Type B pancreatic cell (in vitro differentiated cells): ENCODE measurements at regions not wholly inside any gene's neighbourhood (a gene's known extent, or its start where the extent isn't known, plus 50 kb on each side); places are given as distances from the start of the nearest gene placed in this dataset.
"Not testable (repeated sequence)": the region's sequence is repeated elsewhere in the genome, so short reads cannot be mapped to it uniquely, and the experiment has no call there.

Source experiments
- DNase-seq: peaks from one replicate; pipeline ENCODE4 v3.0.0; 2021; ENCODE audit warnings: mixed read lengths; ENCODE audit not compliant: unreplicated experiment; ENCODE audit errors: extremely low spot score
- H3K27ac Mint-ChIP-seq: 2 replicates; pipeline ENCODE4 v1.8.0; 2021; ENCODE audit warnings: mild to moderate bottlenecking, mixed read lengths
- H3K27me3 Mint-ChIP-seq: 2 replicates; pipeline ENCODE4 v1.8.0; 2021; ENCODE audit warnings: mixed read lengths
- H3K36me3 Mint-ChIP-seq: 2 replicates; pipeline ENCODE4 v1.8.0; 2021; ENCODE audit warnings: mixed read lengths
- H3K4me1 Mint-ChIP-seq: one replicate; pipeline ENCODE4 v1.8.0; 2021; ENCODE audit warnings: mixed read lengths; ENCODE audit not compliant: unreplicated experiment
- H3K4me3 Mint-ChIP-seq: 2 replicates; pipeline ENCODE4 v1.8.0; 2021; ENCODE audit warnings: mild to moderate bottlenecking, mixed read lengths
- H3K9me3 Mint-ChIP-seq: 2 replicates; pipeline ENCODE4 v1.8.0; 2021; ENCODE audit warnings: mixed read lengths
- TF ChIP-seq, protein P1 (sequence below): fragments of 200-600 bp; sonication (generic); conservative IDR thresholded peaks from 2 replicates; pipeline ENCODE4 v1.5.0; 2021; ENCODE audit warnings: antibody characterized with exemption, mild to moderate bottlenecking

DNA sequence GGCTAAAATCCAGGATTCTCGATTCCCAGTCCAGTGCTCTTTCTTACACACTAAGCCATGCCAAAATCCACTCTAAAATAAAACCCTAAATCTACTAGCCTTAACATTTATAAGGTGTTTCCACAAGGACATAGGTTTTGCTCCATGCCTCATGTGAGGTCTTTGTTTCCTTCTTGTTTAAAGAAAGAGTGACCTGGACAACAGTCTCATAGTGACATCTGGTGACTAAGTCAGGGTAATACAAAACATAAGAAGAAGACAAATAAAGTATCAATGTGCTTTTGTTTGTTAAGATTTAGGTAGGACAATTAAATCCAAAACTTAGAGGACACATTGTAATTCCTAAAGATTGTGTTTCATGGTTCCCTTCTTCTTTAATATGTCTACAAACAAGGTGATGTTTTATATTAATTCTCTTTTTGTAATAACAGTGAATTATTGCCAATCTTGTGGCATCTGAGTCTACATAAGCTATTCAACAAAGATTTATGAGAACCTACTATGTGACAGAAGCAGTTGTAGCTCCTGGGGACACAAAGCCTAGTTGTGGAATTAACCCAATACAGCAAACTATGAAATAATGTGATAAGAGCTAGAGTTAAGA is 93.0 kb upstream of the TRIM77 start:
- H3K36me3 Mint-ChIP-seq, H3K9me3 Mint-ChIP-seq, DNase-seq, H3K4me3 Mint-ChIP-seq, H3K27me3 Mint-ChIP-seq, H3K4me1 Mint-ChIP-seq: not testable (repeated sequence)
- TF ChIP-seq, protein P1, sequence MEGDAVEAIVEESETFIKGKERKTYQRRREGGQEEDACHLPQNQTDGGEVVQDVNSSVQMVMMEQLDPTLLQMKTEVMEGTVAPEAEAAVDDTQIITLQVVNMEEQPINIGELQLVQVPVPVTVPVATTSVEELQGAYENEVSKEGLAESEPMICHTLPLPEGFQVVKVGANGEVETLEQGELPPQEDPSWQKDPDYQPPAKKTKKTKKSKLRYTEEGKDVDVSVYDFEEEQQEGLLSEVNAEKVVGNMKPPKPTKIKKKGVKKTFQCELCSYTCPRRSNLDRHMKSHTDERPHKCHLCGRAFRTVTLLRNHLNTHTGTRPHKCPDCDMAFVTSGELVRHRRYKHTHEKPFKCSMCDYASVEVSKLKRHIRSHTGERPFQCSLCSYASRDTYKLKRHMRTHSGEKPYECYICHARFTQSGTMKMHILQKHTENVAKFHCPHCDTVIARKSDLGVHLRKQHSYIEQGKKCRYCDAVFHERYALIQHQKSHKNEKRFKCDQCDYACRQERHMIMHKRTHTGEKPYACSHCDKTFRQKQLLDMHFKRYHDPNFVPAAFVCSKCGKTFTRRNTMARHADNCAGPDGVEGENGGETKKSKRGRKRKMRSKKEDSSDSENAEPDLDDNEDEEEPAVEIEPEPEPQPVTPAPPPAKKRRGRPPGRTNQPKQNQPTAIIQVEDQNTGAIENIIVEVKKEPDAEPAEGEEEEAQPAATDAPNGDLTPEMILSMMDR: peak; percentile 76
- H3K27ac Mint-ChIP-seq: peak overlapping the region; percentile 61

DNA sequence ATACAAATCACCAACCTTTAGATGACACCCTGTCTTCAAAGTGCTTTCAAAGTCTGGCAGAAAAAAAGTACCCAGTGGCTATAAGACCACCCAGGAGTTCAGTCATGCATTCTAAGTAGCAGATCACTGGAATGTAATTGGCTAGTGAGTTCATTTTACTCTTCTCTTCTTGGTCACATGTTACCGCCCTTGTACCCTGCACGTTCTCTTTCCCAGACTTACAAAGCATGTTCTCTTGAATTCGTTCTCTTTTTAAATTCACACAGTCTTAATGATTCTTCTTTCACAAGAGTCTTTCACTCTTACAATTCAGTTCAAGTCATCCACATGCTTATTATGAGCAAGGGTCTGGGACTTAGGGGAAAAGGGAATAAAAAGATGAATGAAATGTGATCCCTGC is 89.4 kb upstream of the TRIM77 start:
- H3K27ac Mint-ChIP-seq, H3K9me3 Mint-ChIP-seq, H3K36me3 Mint-ChIP-seq, H3K4me3 Mint-ChIP-seq, H3K27me3 Mint-ChIP-seq, H3K4me1 Mint-ChIP-seq, DNase-seq: not testable (repeated sequence)

DNA sequence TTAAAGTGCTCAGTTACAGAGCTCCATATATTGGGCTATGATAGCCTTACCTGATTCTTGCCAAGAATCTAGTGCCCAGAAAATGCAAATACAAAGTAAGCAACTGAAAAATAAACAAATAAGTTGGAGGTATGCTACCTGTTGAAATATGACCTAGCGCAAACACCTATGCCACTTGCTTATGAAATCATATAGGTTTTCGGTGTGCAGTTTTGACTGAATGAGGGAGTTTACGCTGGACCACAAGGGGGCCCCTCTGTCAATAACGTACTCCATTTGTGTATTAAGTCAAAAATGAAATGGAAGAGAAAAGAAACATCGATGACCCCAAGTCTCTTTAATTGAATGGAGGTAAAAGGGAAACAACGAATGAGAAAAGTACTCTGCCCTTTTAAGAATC is 84.9 kb upstream of the TRIM77 start:
- TF ChIP-seq, protein P1: peak; percentile 61
- H3K4me3 Mint-ChIP-seq: no peak overlapping the region
- H3K27ac Mint-ChIP-seq: no peak overlapping the region
- H3K4me1 Mint-ChIP-seq: no peaks in the 10 kb centered on the region
- no peaks in the 10 kb centered on the region for H3K36me3 Mint-ChIP-seq
- DNase-seq: no peak
- H3K27me3 Mint-ChIP-seq: no peaks in the 10 kb centered on the region
- H3K9me3 Mint-ChIP-seq: no peaks in the 10 kb centered on the region

DNA sequence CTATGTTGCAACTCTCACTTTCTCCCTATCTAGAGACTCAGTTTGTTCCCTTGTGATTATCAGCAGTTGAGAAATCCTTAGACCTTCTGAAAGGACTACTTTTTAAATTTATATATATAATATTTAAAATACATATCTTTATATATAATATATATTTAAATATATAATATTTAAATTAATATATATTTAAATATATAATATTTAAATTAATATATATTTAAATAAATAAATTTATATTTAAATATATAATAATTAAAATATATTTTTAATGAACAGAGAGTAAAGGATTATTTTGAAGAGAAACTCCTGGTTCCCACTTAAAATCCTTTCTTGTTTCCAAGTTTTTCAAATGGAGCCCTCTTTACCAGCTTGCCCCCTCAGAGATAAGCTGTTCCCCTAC is 83.7 kb upstream of the TRIM77 start:
- Mint-ChIP-seq H3K27me3 (no peaks in the 10 kb centered on the region), H3K4me3 (no peak overlapping the region), H3K36me3 (no peaks in the 10 kb centered on the region), H3K4me1 (no peaks in the 10 kb centered on the region), H3K27ac (no peak overlapping the region), H3K9me3 (no peaks in the 10 kb centered on the region)
- DNase-seq: no peak
- TF ChIP-seq, protein P1: no peak

DNA sequence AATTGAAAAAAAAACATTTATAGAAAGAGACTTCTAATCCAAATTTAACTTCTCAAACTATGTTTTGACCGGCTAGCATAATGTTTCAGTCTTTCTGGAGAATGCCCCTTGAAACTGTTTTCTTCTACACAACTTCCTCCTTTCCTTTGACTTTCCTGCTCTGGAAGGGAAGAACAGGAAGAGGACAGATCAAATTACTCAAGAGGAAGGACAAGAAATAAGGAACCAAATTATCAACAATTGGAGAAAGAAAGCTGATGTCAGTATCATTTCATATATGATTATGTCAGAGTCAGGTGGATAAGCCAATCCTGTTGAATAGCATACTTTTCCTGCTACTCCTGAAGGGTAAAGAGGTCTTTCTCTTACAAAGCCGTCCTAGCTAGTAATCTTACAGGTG is 83.2 kb upstream of the TRIM77 start:
- H3K27ac Mint-ChIP-seq, DNase-seq, H3K4me1 Mint-ChIP-seq, H3K9me3 Mint-ChIP-seq, H3K4me3 Mint-ChIP-seq, H3K36me3 Mint-ChIP-seq, H3K27me3 Mint-ChIP-seq: not testable (repeated sequence)

DNA sequence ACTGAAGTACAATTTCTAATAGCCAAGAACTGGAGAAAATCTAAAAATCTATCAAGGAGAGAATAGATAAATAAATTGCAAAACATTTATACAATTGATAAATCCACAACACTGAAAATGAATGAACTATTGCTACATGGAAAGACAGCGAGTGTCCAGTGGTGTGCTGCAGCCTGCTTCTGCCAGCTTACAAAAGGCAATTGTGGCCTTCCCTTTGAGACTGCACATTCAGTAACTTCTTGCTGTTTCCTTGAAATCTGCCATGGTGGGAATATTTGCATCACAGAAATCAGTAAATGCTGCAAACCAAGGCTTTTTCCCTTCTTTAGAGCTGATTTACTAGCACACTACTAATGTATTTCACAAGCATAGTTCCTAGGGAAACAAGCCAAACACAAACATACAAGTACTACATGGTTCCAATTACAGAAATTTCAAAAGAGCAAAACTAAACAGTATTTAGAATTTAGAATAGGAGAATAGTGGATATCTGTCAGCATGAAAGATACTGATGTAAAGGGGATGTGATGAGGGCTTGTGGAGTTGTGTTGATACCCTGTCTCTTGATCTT is 76.9 kb upstream of the TRIM77 start:
- Mint-ChIP-seq H3K27ac (no peak overlapping the region), H3K9me3 (no peaks in the 10 kb centered on the region), H3K4me3 (no peak overlapping the region), H3K4me1 (no peaks in the 10 kb centered on the region), H3K36me3 (no peaks in the 10 kb centered on the region), H3K27me3 (no peaks in the 10 kb centered on the region)
- TF ChIP-seq, protein P1: no peak
- DNase-seq: no peak

DNA sequence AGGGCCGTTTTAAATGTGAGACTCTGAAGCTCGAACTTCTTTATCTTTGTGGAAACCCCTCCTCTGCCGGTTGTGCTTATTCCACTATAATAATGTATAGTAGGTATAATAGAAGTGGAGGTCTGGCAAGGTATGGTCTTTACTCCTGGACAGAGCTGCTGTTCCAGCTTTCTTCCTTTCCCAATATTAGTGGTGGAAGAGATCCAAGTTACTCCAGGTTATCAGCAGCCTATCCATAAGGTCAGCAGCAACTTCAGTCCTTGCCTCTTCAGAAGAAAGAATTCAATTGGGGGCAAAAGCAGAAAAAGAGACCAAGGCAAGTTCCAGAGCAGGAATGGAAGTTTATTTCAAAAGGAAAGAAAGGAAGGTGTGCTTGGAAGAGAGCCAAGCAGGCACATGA is 69.3 kb upstream of the TRIM77 start:
- not testable (repeated sequence) for H3K4me1 Mint-ChIP-seq, DNase-seq

DNA sequence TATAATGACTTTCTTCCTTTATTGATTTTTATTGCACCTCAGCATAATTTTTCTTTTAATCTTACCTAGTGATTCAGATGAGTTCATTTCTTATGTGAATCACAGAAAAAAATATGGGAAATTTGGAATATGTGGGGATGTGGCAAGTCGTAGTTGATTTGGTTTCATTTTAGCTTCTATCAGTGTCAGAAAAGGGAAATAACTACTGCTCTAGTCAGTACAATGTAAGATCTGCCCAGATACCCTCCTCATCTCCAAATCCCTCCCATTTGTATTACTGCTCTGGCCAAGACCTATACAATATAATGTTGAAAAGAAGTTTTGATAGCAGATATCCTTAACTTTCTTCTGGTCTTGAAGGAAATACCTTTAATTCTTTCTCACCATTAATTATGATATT is 61.9 kb upstream of the TRIM77 start:
- not testable (repeated sequence) for H3K4me1 Mint-ChIP-seq, H3K27ac Mint-ChIP-seq, H3K27me3 Mint-ChIP-seq, H3K9me3 Mint-ChIP-seq, H3K4me3 Mint-ChIP-seq, H3K36me3 Mint-ChIP-seq, DNase-seq

More for the DNA sequence above, 69.3 kb upstream of the TRIM77 start:
- not testable (repeated sequence) for H3K36me3 Mint-ChIP-seq, H3K9me3 Mint-ChIP-seq, H3K27ac Mint-ChIP-seq, H3K4me3 Mint-ChIP-seq, H3K27me3 Mint-ChIP-seq

DNA sequence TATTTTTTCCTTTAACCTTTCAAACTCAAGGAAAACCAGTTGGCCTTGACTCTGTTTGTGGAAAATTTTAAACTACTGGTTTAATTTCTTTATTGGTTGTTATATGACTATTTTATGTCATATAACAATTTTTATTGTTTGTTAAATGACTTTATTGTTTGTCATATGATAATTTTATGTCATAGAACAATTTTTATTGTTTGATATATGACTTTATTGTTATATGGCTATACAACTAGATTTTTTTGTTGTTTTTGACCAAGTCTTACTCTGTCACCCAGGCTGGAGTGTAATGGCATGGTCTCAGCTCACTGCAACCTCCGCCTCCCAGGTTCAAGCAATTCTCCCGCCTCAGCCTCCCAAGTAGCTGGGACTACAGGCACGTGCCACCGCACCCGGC is 61.1 kb upstream of the TRIM77 start:
- H3K9me3 Mint-ChIP-seq, H3K4me3 Mint-ChIP-seq, H3K27ac Mint-ChIP-seq, H3K4me1 Mint-ChIP-seq, DNase-seq, H3K27me3 Mint-ChIP-seq, H3K36me3 Mint-ChIP-seq: not testable (repeated sequence)

DNA sequence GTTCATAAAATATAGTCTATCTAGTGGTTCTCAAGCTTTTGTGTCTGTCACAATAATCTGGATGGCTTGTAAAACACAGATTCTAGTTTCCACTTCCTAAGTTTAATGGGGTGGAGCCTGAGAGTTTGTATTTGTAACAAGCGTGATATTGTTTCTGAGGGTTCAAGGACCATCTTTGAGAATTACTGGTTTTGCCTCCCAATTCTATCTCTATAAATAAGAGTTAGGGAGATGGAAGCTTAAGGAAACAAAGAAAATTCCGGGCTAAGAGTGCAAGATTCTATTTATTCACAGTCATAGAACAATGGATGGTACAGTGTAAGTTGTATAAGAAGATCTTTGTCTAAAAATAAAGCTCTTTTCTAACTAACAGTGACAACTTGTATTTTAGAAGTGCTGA is 55.4 kb upstream of the TRIM77 start:
- not testable (repeated sequence) for H3K4me3 Mint-ChIP-seq, DNase-seq, H3K27me3 Mint-ChIP-seq, H3K4me1 Mint-ChIP-seq, H3K9me3 Mint-ChIP-seq, H3K36me3 Mint-ChIP-seq, H3K27ac Mint-ChIP-seq
